DND-41 (cell line): ENCODE measurements at regions not wholly inside any gene's neighbourhood (a gene's known extent, or its start where the extent isn't known, plus 50 kb on each side); places are given as distances from the start of the nearest gene placed in this dataset.

Source experiments
- CTCF ChIP-seq: IDR thresholded peaks from 2 replicates; pipeline ENCODE4 v1.5.1; 2012; ENCODE audit warnings: borderline replicate concordance, low read length, moderate library complexity, mild to moderate bottlenecking; ENCODE audit not compliant: poor library complexity, severe bottlenecking; ENCODE audit errors: extremely low read depth
- EZH2 ChIP-seq: IDR thresholded peaks from 3 replicates; pipeline ENCODE4 v1.6.1; 2012; ENCODE audit warnings: borderline replicate concordance, low read depth, mild to moderate bottlenecking, moderate library complexity, low read length, inconsistent platforms; ENCODE audit not compliant: severe bottlenecking

- TF ChIP-seq CTCF (no peak), EZH2 (no peak)
Observed at GRCh38 chr6:82703230-82703629, 339.6 kb downstream of the TPBG start.
